ENCODE measurements at regions not wholly inside any gene's neighbourhood (a gene's known extent, or its start where the extent isn't known, plus 50 kb on each side); places are given as distances from the start of the nearest gene placed in this dataset.

GRCh38 chr3:27779176-27779575 lies 57.1 kb upstream of the EOMES start:
- in situ Hi-C loops (cut with MboI) (no loop called here), intact Hi-C loops (cut with micrococcal nuclease) (no loop called here)
- Histone ChIP-seq H3K79me2 (ENCODE audit: control insufficient read depth, insufficient read depth, low read length) (no peaks in the 10 kb centered on the region), H4K20me1 (replicated peaks; ENCODE audit: control insufficient read depth, insufficient read depth, low read length) (no peaks in the 10 kb centered on the region), H3K4me1 (replicated peaks in 1 of 2; ENCODE audit: control insufficient read depth in 2 of 2, insufficient read depth in 2 of 2, low read length in 2 of 2) (no peaks in the 10 kb centered on the region), H3K9me3 (replicated peaks; ENCODE audit: control insufficient read depth, insufficient read depth, low read depth, low read length) (no peaks in the 10 kb centered on the region), H3K27ac (ENCODE audit: extremely low read depth, low read depth, low read length) (no peak overlapping the region), H3K9ac (ENCODE audit: insufficient read depth in 1 of 2, low read depth in 2 of 2, low read length in 2 of 2) (no peak overlapping the region), H3K9me1 (ENCODE audit: control insufficient read depth, insufficient read depth, low read length) (no peaks in the 10 kb centered on the region), H3K36me3 (ENCODE audit: control insufficient read depth, insufficient read depth, low read length) (no peaks in the 10 kb centered on the region), H3K27me3 (ENCODE audit: control insufficient read depth in 2 of 2, insufficient read depth in 2 of 2, low read length in 2 of 2) (no peaks in the 10 kb centered on the region), H3K4me2 (ENCODE audit: insufficient read depth, low read length) (no peak overlapping the region), H2AFZ (ENCODE audit: low read depth, low read length) (no peak overlapping the region), H3K4me3 (no peak overlapping the region)
- ATAC-seq: no peak
- no peak for FAIRE-seq
- BruUV-seq (replicated peaks): no TSS peak
- POLR2A ChIA-PET: no interaction called here
- WGBS (ENCODE audit: insufficient coverage, low coverage, missing lambda C conversion rate): 0% methylated on average over 2 of the region's 2 CpGs
- no peak for DNase-seq (ENCODE audit: extremely low read depth in 1 of 4, low spot score in 3 of 4)
- CTCF ChIA-PET (ENCODE audit: low intra/inter-chr PET ratio): no interaction called here
- TF ChIP-seq ZBTB43 (CRISPR knock-in tag; IDR thresholded peaks at IDR 0.05): no peak
- TF ChIP-seq THRAP3 (IDR thresholded peaks at IDR 0.05; ENCODE audit: borderline replicate concordance): no peak
- no peak for TF ChIP-seq NR2C1 (IDR thresholded peaks at IDR 0.05)
- TF ChIP-seq NR2C1 (tag; IDR thresholded peaks at IDR 0.05): no peak
- no peak for TF ChIP-seq DACH1 (IDR thresholded peaks at IDR 0.05; ENCODE audit: partially characterized antibody)
- no peak for TF ChIP-seq THRA (IDR thresholded peaks at IDR 0.05)
- TF ChIP-seq GABPB1 (CRISPR knock-in tag; IDR thresholded peaks at IDR 0.05): no peak
- no peak for TF ChIP-seq ZNF561 (CRISPR knock-in tag; conservative IDR thresholded peaks at IDR 0.05)
- no peak for TF ChIP-seq KAT2B (IDR thresholded peaks at IDR 0.05; ENCODE audit: low read depth, low read length)
- no peak for TF ChIP-seq CREB3 (tag; conservative IDR thresholded peaks at IDR 0.05; ENCODE audit: low read depth)
- no peak for TF ChIP-seq ETS1 (conservative IDR thresholded peaks at IDR 0.05; ENCODE audit: control insufficient read depth, low read depth, low read length)
- TF ChIP-seq CREM (IDR thresholded peaks at IDR 0.05; ENCODE audit: low read depth): no peak
- no peak for TF ChIP-seq SOX6 (IDR thresholded peaks at IDR 0.05)
- TF ChIP-seq HDGF (IDR thresholded peaks at IDR 0.05): no peak
- TF ChIP-seq CSDE1 (IDR thresholded peaks at IDR 0.05): no peak

All from K562 (cell line).